ENCODE measurements at regions not wholly inside any gene's neighbourhood (a gene's known extent, or its start where the extent isn't known, plus 50 kb on each side); places are given as distances from the start of the nearest gene placed in this dataset.
"Not testable (repeated sequence)": the region's sequence is repeated elsewhere in the genome, so short reads cannot be mapped to it uniquely, and the experiment has no call there.

DNA sequence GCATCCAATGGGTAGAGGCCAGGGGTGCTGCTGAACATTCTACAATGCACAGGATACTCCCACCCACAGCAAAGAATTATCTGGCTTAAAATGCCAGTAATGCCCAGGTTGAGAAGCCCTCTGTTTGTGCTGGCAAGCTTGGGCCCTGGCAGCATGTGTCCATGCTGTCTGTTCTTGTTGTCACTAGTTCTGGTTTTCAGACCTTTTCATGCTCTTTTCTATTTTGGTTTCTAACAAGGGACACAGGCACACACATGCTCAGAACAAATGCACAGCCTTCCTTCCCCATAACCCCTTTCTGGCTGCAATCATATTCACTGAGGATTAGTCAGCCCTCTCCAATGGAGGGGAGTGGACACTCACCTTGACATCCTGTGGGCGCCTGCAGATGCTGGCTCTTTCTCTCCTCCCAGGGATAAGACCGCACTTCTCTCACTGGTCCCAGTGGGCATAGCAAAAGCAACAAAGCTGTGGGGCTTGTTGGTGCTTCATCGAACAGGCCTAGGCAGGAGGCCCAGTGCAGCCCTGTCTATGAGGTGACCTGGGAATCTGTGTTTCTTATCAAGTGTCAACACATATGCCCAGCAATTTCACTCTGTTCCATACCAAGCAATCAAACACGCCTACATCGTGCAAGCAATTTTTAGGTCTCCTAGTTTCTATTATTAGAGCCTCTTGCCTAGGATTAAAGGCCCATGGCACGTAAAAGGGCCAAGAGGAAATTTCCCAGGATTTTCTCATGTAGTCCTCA, 271.1 kb upstream of the CCL2 start:
- no peak for FAIRE-seq

DNA sequence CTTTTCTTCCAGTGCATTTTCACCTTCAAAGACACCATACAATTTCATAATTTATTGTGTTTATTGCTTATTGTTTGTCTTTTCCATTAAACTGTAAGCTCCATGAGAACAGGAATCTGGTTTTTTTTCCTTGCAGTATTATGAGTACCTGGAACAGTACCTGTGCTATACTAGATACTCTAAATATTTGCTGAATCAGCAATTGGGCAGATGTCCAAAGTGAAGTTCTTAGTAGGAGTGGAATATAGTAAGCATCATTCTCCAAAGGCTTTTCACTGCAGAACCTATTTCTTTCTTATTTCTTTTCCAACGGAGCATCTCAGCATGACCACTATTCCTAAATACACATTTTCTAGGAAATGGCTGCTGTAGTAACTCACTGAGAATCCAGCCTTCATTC, 269.0 kb upstream of the CCL2 start:
- FAIRE-seq = no peak

DNA sequence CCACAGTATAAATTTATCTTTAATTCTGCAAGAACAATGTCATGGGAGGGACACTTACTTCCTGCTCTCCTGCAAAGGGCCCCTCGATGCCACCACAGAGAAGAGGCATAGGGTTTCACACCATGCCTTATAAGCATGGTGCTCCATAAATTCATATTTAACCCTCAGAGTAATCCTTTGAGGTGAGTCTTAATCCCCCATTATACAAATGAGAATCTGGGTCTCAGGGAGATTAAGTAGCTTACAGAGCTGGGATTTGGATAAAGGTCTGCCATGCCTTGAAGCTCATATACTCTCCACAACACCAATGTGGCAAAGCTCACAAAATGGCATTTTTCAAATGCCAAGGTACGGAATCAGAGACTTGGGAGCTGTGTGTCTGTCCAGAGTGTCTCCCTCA, 268.5 kb upstream of the CCL2 start:
- FAIRE-seq = no peak

DNA sequence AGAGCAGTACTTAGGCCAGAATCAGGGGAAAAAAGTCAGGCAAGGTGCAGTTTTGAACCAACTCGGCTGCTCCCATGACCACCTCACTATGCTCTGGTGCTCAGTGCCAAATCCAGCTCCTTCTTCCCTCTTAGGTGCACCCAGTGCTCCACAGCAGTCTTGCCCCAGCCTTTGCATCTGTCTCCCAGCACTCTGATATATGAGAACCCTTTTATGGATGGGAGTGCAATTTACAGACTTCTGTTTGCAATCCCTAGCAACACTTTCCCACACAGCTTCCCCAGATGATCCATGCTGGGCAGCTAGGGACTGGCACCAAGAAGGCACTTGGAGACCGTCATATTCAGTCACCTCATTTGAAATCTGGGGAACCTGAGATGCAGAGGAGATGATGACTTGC, 267.9 kb upstream of the CCL2 start:
- FAIRE-seq = no peak

DNA sequence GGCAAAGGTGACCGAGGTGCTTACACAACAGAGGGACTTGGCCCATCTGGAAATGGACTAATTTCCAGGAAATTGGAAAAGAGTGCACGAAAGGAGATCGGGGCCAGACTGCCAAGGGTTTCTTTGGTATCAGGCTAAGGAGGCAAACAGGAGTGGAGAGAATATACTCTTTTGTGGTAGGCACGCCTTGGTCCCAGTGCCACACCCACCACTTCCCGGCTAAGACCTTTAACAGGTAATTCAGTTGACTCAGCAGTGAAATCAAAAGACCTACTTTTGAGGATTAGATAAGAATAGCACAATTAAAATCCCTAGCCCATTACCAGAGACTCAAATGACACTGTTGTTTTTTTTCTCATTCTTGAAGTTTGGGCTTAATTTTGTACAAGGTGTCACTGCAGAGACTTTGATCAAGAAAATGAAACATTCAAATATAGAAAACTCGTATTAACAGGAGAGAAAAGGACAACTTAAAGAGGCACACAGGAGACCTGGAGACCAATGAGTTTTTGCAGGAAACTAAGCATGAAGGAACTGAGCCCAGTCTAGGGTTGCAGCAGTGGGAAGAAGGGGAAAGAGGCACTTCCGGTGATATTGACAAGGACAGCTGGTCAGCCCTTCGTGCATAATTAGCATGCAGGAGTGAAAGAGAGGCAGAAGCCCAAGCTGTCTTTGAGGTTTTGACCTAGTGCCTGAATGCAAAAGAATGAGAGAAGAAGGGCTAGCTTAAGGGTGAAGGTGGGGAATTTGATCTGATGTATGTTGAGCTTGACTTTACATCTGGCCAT, 265.5 kb upstream of the CCL2 start:
- no peak for FAIRE-seq

DNA sequence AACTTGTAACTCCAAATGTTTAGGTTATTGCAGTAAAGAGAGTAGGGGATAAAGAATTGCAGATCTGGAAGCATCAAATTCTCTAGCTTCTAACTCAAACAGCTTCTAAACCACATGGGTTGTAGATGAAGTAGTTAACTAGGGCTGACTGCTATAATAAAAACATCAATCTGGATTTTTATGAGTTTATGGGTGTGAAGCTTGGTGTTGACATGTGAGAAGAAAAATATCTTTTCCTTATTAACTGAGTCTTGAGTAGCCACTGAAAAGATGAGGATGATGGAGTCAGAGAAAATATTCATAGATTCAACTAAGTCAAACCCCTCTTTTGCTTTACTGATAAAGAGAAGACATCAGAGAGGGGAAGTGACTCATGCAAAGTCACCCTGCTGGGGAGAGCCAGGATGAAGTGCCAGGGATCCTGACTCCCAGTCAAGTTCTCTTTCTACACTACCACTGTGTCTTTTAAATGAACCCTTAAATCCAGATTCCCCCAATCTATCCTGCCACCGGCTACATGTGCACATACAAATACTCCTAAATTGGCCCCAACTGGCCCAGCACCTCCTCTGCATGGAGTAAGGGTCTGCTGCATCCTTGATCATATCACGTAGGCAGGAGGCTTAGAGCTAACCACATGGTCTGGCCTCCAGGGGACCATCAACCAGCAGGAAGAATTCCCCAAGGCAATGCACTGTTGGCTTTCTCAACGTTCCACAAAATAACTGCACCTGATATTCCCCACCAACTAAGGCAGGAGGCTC, 264.0 kb upstream of the CCL2 start:
- no peak for FAIRE-seq

DNA sequence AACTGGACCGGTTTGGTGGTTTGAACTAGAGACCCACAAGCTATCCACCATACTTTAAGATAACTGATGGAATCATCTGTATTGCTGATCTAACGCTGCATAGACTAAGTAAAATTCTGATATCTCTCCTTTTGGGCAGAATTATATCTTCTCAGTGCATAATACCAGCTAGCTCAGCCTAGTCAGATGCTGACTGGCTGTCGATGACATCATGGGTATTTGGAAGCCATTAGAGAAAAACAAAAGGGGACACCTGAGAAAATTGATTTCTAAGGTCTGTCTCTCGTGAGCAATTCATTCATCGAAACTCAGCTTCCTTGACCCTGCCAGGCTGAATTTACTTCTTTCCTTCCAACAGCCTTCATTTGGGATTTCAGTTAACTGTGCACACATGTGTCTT, 263.0 kb upstream of the CCL2 start:
- no peak for FAIRE-seq

DNA sequence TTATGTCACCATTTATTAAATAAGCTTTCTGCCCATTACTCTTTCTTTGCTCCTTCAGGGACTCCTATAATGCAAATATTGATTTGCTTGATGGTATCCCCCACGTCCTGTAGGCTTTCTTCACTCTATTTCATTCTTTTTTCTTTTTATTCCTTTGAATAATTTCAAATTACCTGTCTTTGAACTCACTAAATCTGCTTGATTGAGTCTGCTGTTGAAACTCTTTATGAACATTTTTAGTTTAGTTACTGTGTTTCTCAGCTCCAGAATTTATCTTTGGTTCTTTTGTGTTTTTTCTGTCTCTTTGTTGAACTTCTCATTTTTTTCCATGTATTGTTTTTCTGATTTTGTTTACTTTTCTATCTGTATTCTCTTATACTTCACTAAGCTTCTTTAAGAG, 254.4 kb upstream of the CCL2 start:
- FAIRE-seq = no peak

DNA sequence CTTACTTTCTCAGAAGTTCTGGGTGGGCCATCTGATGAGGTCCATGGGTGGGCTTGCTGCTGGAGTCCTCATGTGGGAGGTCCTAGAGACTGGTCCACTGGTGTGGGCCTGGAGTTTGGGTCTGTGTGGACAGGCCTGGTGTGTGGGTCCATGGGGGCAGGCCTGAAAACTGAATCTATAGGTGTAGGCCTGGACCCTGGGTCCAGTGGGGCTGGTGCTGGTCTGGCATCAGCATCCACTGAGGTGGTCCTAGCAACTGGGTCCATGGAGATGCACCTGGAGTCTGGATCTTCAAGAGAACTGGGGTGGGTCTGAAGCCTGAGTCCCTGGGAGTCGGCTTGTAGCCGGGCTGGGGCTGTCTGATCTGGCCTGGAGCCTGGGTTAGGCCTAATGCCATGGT, 253.8 kb upstream of the CCL2 start:
- no peak for FAIRE-seq

DNA sequence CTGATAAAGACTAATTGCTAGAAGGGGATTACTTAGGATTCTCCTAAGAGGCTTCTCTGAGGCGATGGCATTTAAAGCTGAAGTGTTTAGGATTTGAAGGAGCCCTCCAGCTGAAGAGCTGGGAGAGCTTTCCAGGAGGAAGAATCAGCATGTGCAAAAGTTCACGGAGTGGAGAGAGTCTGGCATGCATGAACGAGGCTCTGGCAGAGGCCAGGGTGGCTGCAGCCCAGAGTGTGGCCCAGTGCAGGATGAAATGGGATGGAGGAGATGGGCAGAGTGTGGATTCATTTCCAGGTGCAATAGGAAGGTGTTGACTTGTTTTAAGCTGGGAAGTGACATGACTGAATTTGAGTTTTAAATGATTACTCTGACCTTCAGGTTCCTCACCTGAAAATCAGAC, 249.0 kb upstream of the CCL2 start:
- FAIRE-seq = no peak

DNA sequence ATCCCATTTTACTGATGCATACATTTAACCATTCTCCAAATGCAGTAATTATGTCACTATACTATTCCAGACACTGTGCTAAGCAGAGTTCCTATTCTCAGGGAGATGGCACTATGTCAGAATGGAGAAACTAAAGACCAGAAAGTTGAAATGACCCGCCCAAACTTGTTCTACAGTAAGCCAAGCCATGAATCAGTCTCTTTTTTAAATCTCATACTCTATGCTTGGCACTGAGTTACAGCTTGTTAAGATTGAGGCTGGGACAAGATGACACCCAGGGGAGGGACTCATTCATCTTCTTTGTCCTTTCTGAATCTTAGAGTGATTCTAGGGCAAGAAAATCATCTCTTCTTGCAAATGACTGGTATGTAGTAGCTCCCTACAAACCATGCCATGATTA, 247.0 kb upstream of the CCL2 start:
- no peak for FAIRE-seq

DNA sequence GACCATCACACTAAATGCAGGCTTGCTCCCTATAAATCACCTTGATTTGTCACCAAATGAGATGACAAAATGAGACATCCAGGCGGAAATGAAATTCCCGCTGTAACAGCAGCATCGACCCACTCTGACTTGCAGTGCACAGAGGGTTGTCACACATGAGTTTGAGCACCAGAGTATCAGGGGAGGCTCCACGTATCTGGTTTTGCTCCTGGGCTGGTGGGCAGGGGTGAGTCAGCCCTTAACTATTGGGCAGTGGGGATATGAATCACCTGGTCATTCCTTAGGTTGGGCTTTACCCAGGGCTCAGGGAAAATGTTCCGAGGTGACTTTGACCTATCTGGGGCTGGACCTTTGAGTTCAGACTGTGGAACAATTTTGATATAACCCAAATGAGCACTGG, 245.2 kb upstream of the CCL2 start:
- no peak for FAIRE-seq

DNA sequence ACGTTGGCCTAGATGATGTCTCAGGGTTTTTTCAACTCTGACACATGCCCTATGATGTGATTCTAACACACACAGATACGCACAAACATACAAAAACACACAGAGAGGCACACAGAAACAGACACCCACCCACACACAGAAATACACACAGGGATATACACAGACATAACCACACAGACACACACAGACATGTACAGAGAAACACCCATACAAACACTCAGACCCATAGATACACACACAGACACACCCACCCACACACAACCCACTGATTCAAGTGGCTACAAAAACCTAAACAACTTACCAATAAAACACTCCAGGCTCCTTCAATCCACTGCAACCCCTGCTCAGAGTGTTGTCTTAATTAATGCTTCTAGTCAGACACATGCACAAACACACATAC, 244.6 kb upstream of the CCL2 start:
- no peak for FAIRE-seq

DNA sequence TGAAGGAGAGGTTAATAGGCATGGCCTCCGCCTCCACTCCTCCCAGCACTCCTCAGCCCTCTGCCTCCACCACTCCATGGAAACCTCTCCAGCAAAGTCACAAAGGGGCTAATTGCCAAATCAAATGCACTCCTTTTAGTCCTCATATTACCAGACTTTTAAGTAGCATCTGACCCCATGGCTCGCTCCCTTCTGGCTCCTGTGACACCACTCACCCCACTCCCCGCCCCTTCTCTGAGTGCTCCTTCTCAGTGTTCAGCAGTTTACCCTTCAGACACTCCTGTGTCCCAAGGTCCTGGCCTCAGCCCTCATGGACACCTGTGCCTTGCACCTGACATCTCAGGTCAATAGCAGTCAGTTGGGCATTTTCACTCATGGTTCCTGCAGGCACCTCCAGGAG, 243.5 kb upstream of the CCL2 start:
- no peak for FAIRE-seq

DNA sequence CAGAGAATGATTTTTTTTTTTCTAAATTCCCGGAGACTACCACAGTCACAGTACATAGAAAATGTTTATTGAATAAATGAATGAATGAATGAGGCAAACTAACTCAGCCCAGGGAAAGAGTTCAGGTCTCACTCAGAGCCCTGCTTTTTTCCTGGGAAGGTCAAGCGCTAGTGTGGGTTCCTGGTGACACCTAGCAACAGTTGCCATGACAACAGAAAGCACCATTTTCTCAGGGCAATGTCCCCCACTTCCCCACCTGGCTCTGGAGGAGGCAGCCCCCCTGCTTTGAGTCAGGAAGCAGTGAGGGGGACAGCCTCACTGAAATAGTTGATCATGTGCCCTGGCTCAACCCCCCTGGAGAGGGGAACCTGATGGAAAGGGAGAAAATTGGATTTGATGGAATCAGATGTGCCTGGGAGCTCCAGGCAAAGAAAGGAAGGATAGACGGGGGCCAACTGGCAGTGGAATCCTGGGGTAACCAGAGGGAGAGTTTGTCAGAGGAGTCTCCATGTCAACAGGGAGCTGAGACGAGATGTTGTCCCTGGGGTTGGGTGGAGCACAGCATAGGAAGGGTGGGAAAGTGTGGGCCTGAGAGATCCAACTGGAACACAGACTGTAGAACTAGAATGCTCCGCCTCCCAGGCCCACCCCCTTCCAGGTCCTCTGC, 242.2 kb upstream of the CCL2 start:
- FAIRE-seq = no peak

DNA sequence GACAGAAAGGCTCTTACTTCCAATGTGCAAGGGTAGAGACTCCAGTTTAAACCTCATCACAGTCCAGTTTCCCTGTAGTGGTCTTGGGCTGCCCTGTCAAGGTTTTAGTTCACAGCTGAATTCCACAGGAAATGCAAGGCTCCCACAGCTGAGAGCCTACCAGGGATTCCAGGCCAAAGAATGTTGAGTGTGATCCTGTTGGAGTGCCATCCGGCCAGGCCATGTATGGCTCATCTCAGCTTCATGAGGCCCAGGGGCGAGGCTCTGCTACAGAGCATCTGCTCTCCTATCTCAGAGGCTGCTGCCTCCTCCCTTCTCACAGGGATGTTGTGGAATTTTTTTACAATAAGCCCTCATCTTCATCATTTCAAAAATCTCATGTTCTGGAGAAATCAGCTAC, 239.8 kb upstream of the CCL2 start:
- FAIRE-seq = no peak

DNA sequence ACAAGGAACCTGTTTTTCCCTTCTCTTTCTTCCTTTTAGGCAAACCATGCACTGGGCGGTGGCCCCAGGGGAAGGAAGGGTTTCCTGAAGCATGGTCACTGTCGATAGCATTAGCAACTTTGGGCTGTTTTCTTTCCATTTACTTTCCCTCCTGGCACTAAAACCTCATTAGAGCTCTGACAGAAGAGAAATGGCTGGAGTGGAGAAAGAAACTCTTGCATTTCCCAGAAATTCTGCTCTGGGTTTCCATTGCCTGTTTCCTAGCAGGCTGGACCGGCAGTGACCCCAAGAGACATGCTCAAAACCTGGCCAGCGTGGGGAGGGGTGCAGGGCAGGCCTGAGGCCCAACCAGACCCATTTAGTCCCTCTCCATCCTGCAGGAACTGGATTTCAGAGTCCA, 230.7 kb upstream of the CCL2 start:
- FAIRE-seq = no peak

DNA sequence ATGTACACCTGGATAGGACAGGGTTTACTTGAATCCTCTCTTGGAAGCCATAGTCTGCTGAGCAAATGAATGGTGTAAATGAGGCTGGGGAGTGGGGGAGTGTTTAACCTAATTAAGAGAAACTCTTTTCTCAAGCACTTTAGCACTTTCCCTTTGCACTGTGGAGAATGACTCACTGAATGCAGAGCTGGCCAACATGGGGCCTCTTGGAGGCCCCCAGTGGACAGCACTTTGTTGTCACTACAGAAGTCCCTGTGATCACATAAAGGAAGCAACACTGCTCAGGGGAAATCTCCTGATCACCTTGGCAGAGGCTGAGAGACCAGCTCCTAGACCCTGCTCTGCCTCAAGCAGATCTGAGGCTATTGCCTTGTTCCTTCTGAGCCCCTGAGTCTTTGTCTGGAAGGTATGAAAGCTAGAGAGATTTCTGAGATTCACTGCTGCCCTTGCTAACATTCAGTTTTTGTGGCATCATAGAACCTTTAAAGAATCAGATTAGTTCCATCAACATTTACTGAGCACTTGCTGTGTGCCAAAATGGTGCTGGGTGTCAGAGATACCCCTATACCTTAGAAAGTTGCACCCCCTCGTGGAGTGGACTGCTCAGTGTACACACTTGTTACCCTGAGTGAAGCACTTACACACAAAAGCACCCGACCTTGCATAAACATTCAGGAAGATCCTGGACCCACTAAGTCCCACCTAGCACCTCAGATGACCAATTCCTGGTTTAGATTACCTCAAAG, 230.1 kb upstream of the CCL2 start:
- FAIRE-seq = no peak

DNA sequence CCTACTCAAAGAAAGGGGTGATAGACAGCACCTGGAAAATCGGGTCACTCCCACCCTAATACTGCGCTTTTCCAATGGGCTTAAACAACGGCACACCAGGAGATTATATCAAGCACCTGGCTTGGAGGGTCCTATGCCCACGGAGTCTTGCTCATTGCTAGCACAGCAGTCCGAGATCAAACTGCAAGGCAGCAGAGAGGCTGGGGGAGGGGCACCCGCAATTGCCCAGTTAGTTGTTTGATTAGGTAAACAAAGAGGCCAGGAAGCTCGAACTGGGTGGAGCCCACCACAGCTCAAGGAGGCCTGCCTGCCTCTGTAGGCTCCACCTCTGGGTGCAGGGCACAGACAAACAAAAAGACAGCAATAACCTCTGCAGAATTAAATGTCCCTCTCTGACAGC, 224.5 kb upstream of the CCL2 start:
- not testable (repeated sequence) for FAIRE-seq

DNA sequence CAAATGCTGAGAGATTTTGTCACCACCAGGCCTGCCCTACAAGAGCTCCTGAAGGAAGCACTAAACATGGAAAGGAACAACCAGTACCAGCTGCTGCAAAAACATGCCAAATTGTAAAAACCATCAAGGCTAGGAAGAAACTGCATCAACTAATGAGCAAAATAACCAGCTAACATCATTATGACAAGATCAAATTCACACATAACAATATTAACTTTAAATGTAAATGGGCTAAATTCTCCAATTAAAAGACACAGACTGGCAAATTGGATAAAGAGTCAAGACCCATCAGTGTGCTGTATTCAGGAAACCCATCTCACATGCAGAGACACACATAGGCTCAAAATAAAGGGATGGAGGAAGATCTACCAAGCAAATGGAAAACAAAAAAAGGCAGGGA, 222.8 kb upstream of the CCL2 start:
- not testable (repeated sequence) for FAIRE-seq

DNA sequence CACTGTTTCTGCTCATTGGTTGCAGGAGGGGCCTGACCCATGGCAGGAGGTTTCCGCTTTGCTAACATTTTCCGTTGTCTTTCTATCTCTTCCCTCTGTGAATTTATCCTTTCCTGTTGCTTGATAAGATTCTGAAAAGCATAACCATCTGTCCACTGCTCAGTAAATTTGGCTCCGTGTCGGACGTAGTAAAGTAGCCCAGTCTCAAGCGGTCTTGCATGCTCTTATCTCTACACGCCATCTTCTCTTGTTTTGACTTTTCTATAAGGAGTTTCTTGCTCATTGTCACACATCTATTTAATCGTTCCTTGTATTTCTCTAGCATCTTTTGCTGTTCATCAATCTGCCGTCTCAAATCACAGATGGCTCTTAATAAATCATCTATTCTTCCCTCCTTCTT, 216.3 kb upstream of the CCL2 start:
- FAIRE-seq = not testable (repeated sequence)

DNA sequence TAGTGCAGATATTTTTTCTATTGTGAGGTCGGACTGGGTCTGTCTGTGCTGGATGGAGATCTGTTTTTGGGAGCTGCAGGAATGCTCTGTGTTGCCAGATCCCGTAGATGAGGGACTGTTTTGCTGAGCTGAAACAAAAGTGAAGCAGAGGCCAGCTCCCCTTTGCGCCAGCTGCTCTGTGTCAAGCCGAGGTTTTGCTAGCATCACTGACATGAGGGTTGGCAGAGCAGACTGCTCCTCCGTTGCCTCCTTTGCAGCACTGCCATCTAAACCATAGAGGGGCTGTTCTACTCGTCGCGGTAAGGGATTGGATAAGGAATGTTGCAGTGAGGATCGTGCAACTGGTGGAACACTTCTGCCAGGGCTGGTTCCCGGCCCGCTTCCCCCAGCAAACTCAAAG, 215.9 kb upstream of the CCL2 start:
- FAIRE-seq = not testable (repeated sequence)

All from G401.6 (cell line).